Keratinocyte (primary cell): ENCODE measurements at regions not wholly inside any gene's neighbourhood (a gene's known extent, or its start where the extent isn't known, plus 50 kb on each side); places are given as distances from the start of the nearest gene placed in this dataset.
A peak's percentile ranks its signal among the peaks of the same experiment; 100 is the strongest.

Experiments
- DNase-seq: peaks from one replicate; pipeline ENCODE4 v3.0.0-alpha.2; 2011; ENCODE audit warnings: low read depth, missing footprints, low spot score
- FAIRE-seq: peaks from 2 replicates; lab custom pipeline; 2011; peaks lifted over from hg19 to GRCh38; lab: Jason Lieb, UNC
- H2AFZ ChIP-seq: 2 replicates; pipeline ENCODE4 v1.6.0; 2012; ENCODE audit warnings: low read length, control low read depth, inconsistent platforms; ENCODE audit not compliant: control insufficient read depth
- H3K27ac ChIP-seq: 2 replicates; pipeline ENCODE4 v1.5.1; 2011; ENCODE audit warnings: low read length; ENCODE audit not compliant: control insufficient read depth, insufficient read depth
- H3K27me3 ChIP-seq: 3 replicates; pipeline ENCODE4 v1.6.0; 2011; ENCODE audit warnings: low read length; ENCODE audit not compliant: control insufficient read depth, insufficient read depth; ENCODE audit errors: extremely low read depth
- H3K36me3 ChIP-seq, 2 experiments: 2 replicates in 1 of 2; 3 replicates in 1 of 2; pipeline ENCODE4 v1.5.1; 2011; ENCODE audit warnings: low read length in 2 of 2, mild to moderate bottlenecking in 1 of 2; ENCODE audit not compliant: control insufficient read depth in 2 of 2, insufficient read depth in 2 of 2; ENCODE audit errors: extremely low read depth in 1 of 2
- H3K4me1 ChIP-seq: 3 replicates; pipeline ENCODE4 v1.5.1; 2011; ENCODE audit warnings: low read length; ENCODE audit not compliant: control insufficient read depth, insufficient read depth; ENCODE audit errors: extremely low read depth
- H3K4me2 ChIP-seq: 3 replicates; pipeline ENCODE4 v1.6.0; 2011; ENCODE audit warnings: low read depth, low read length; ENCODE audit not compliant: control insufficient read depth, insufficient read depth; ENCODE audit errors: extremely low read depth
- H3K4me3 ChIP-seq, 3 experiments: fragments of 200-600 bp in 1 of 3; sonication (generic) in 1 of 3; 2 replicates in 2 of 3; 3 replicates in 1 of 3; pipeline ENCODE4 v1.5.1; 2011 to 2016; ENCODE audit warnings: low read length in 3 of 3, mild to moderate bottlenecking in 3 of 3, control low read depth in 2 of 3, inconsistent platforms in 1 of 3, low read depth in 1 of 3, mixed read lengths in 1 of 3, mixed run types in 1 of 3, moderate library complexity in 1 of 3; ENCODE audit not compliant: control insufficient read depth in 2 of 3, insufficient read depth in 2 of 3; ENCODE audit errors: extremely low read depth in 1 of 3
- H3K79me2 ChIP-seq: 2 replicates; pipeline ENCODE4 v1.6.0; 2012; ENCODE audit warnings: low read length; ENCODE audit not compliant: control insufficient read depth, insufficient read depth
- H3K9ac ChIP-seq: 3 replicates; pipeline ENCODE4 v1.6.0; 2011; ENCODE audit warnings: low read length; ENCODE audit not compliant: control insufficient read depth, insufficient read depth; ENCODE audit errors: extremely low read depth
- H3K9me1 ChIP-seq: 3 replicates; pipeline ENCODE4 v1.6.0; 2011; ENCODE audit warnings: low read length; ENCODE audit not compliant: control insufficient read depth, insufficient read depth; ENCODE audit errors: extremely low read depth
- H3K9me3 ChIP-seq: 2 replicates; pipeline ENCODE4 v1.5.1; 2012; ENCODE audit warnings: low read depth, low read length; ENCODE audit not compliant: control insufficient read depth
- H4K20me1 ChIP-seq: 3 replicates; pipeline ENCODE4 v1.6.0; 2011; ENCODE audit warnings: low read length; ENCODE audit not compliant: control insufficient read depth, insufficient read depth; ENCODE audit errors: extremely low read depth
- EZH2 ChIP-seq: IDR thresholded peaks from one replicate; pipeline ENCODE4 v1.6.1; 2012; ENCODE audit warnings: inconsistent platforms, mild to moderate bottlenecking, low read length, moderate library complexity
- dilution Hi-C: fragments of 300-500 bp; cut with MboI; formaldehyde crosslinking; loops from one replicate; pipeline ENCODE4 v1.7.0; 2020; ENCODE audit warnings: low sequenced_read_pairs; ENCODE audit not compliant: extremely low pct_ligation_motif_present
- TF ChIP-seq, protein P1 (sequence below), 3 experiments: IDR thresholded peaks in 1 of 3; conservative IDR thresholded peaks in 1 of 3; optimal IDR thresholded peaks in 1 of 3; 2 replicates in 2 of 3; 3 replicates in 1 of 3; pipeline versions ENCODE3 to v1.5.1; 2011; ENCODE audit warnings: low read length in 3 of 3, mild to moderate bottlenecking in 3 of 3, moderate library complexity in 2 of 3, control low read depth in 1 of 3, inconsistent platforms in 1 of 3; ENCODE audit not compliant: insufficient read depth in 2 of 3; ENCODE audit errors: extremely low read depth in 1 of 3

DNA sequence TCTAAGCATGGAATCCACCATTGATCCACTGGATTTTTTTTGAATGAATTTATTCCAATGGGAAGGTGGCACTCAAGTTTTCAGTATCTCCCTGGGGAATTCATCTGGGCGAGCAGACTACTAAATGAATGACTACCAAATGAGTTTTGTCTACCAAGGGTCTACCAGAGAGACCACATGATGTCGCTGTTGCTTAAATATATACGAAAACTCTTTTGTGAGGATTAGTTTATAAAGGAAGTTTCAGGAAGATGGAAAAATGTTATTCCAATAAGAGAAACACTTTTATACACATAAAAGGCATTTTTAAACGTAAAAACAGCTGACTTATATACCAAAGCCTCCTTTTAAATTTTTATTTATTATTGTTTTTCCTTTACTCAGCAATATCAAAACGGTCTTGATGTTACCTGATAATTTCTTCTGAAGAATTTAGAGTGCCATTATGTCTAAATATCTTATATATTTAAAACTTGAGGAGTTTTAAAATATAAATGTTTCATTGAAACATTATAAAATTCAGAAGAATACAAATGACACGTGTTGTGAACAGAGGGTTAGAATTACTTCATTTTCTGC, 139.7 kb downstream of the HRH4 start:
- Histone ChIP-seq H3K79me2 (no peaks in the 10 kb centered on the region), H3K4me1 (no peaks in the 10 kb centered on the region), H3K27me3 (peaks cover 3% of the 10 kb centered on the region), H3K4me3 (no peak overlapping the region), H3K9me3 (no peaks in the 10 kb centered on the region), H4K20me1 (no peaks in the 10 kb centered on the region), H3K9me1 (no peaks in the 10 kb centered on the region), H3K27ac (no peak overlapping the region), H3K4me2 (no peak overlapping the region), H2AFZ (no peak overlapping the region), H3K36me3 (no peaks in the 10 kb centered on the region), H3K9ac (no peak overlapping the region)
- FAIRE-seq: no peak
- DNase-seq: no peak
- dilution Hi-C loops: no loop called here
- no peak for TF ChIP-seq EZH2
- TF ChIP-seq, protein P1, sequence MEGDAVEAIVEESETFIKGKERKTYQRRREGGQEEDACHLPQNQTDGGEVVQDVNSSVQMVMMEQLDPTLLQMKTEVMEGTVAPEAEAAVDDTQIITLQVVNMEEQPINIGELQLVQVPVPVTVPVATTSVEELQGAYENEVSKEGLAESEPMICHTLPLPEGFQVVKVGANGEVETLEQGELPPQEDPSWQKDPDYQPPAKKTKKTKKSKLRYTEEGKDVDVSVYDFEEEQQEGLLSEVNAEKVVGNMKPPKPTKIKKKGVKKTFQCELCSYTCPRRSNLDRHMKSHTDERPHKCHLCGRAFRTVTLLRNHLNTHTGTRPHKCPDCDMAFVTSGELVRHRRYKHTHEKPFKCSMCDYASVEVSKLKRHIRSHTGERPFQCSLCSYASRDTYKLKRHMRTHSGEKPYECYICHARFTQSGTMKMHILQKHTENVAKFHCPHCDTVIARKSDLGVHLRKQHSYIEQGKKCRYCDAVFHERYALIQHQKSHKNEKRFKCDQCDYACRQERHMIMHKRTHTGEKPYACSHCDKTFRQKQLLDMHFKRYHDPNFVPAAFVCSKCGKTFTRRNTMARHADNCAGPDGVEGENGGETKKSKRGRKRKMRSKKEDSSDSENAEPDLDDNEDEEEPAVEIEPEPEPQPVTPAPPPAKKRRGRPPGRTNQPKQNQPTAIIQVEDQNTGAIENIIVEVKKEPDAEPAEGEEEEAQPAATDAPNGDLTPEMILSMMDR (optimal IDR thresholded peaks at IDR 0.05 in 1 of 3, IDR thresholded peaks at IDR 0.05 in 1 of 3, conservative IDR thresholded peaks at IDR 0.05 in 1 of 3; ENCODE audit: extremely low read depth in 1 of 3, insufficient read depth in 2 of 3, low read length in 3 of 3): peak; percentile 29 to 54 (median 40)

- dilution Hi-C loops: no loop called here
- FAIRE-seq: no peak
Measured at GRCh38 chr18:24601585-24601984, 141.1 kb downstream of the HRH4 start.

More at GRCh38 chr18:24601585-24601984, 141.1 kb downstream of the HRH4 start:
- Histone ChIP-seq H3K9me3 (no peaks in the 10 kb centered on the region), H3K79me2 (no peaks in the 10 kb centered on the region), H3K4me2 (no peak overlapping the region), H3K9me1 (no peaks in the 10 kb centered on the region), H3K4me1 (no peaks in the 10 kb centered on the region), H3K36me3 (no peaks in the 10 kb centered on the region), H4K20me1 (no peaks in the 10 kb centered on the region), H2AFZ (no peak overlapping the region), H3K27me3 (peaks cover 3% of the 10 kb centered on the region), H3K4me3 (no peak overlapping the region), H3K27ac (no peak overlapping the region), H3K9ac (no peak overlapping the region)
- TF ChIP-seq, protein P1 (optimal IDR thresholded peaks at IDR 0.05 in 1 of 3, IDR thresholded peaks at IDR 0.05 in 1 of 3, conservative IDR thresholded peaks at IDR 0.05 in 1 of 3; ENCODE audit: extremely low read depth in 1 of 3, insufficient read depth in 2 of 3, low read length in 3 of 3): no peak
- TF ChIP-seq EZH2: no peak
- DNase-seq: no peak
